CD4-positive, alpha-beta T cell treated with Interleukin-12 subunit alpha and Interleukin-12 subunit beta, for 1 hour (primary cell): ENCODE measurements at regions not wholly inside any gene's neighbourhood (a gene's known extent, or its start where the extent isn't known, plus 50 kb on each side); places are given as distances from the start of the nearest gene placed in this dataset.
"Not testable (repeated sequence)": the region's sequence is repeated elsewhere in the genome, so short reads cannot be mapped to it uniquely, and the experiment has no call there.

Experiments
- DNase-seq: peaks from one replicate; pipeline ENCODE4 v3.0.0-alpha.2; 2020

GRCh38 chr5:103904651-103905050 is 342.1 kb upstream of the NUDT12 start:
- DNase-seq = no peak

- no peak for DNase-seq
Measured at GRCh38 chr5:103902893-103903292, 340.3 kb upstream of the NUDT12 start.

- no peak for DNase-seq
Measured at GRCh38 chr5:103901885-103902284, 339.3 kb upstream of the NUDT12 start.

- DNase-seq = no peak
Measured at GRCh38 chr5:103896593-103896992, 334.0 kb upstream of the NUDT12 start.

DNA sequence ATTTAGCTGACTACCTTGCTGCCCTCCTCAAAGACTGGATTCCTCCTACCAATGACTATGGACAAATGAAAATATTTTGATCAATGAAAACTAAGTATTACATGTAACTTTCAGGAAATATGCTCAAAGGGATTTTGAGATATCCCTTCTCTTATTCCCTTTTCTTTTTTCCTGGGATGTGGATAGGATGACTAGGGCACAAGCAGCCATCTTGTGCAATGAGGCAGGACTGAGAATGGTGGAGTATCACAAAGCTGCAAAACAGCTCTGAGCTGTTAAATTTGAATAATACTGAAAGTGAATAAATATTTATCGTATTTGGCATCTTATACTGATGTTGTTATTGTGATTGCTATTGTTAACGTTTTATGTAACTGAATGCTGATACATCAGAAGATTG is 333.1 kb upstream of the NUDT12 start:
- DNase-seq = no peak

DNA sequence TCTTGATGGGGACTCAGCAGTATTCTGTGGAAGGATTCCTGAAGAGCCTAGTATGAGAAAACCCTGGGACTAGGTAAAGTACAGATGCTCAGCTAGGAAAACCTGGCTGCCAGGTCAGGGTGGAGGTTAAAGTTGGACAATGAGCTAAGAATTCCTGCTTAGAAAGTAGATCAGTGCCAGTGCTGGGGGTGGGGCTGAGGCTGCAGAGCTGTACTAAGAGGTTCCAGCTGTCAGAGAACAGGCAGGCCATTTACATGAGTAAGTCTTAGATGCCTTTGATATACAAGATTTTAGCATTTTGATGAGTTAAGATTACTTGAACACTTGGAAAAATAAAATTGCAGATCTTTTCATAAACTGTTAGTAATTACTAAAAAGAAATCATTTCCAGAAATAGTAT is 332.3 kb upstream of the NUDT12 start:
- DNase-seq = no peak

DNA sequence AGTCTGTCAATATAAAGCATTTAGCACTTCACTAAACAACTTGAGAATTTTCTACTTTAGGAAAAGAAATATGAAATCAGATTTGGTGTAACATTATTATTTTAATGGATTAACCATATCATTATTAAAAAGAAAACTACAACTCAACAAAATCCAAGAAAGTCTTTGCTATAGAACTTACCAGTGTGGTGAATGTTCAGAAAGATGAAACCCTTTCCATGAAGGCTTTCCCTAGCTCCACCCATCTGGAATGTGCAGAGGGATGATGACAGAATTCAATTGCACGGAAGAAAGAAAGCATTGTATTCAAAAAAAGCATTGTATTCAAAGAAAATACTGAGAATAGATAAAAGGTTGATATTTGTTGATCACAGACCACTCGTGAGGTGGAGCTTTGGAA is 328.6 kb upstream of the NUDT12 start:
- DNase-seq = no peak

- DNase-seq = no peak
Measured at GRCh38 chr5:103890313-103890712, 327.7 kb upstream of the NUDT12 start.

GRCh38 chr5:103889500-103890209 is 327.1 kb upstream of the NUDT12 start:
- no peak for DNase-seq

- DNase-seq = no peak
Measured at GRCh38 chr5:103886826-103887225, 324.2 kb upstream of the NUDT12 start.

- no peak for DNase-seq
Measured at GRCh38 chr5:103883143-103883542, 320.6 kb upstream of the NUDT12 start.

GRCh38 chr5:103881560-103881959 is 319.0 kb upstream of the NUDT12 start:
- no peak for DNase-seq

DNA sequence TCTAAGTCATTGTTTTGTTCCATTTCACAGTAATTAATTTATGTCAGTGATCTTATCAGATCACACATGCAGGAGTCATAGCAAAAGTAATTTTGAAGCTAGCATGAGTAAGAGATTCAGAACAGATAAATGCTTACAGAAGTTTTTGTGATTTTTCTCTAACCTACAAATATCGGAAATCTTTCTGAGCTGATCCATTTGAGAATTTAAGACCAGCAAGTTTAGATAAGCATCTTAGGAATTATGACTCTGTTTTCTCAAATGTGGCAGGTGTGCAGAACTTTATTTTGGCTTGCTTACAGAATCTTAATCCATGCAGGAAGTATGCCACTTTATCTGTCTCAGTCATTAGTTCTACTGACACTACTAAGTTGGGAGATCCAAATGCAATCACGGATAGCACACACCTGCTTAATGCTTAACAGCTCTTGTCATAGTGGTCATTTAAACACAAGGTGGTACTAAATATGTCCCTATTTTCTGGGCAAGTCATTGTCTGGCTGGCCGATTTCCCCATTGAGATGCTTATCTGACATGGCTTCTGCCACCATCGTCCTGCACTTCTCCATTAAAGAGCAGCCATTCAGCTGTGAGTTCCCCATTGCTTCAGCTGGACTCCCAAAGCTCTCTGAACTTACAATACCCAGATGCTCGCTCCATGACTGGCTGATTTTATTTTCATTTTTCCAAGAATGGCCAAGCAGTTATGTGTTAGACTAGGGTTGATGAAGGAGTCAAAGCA is 305.4 kb upstream of the NUDT12 start:
- no peak for DNase-seq

DNA sequence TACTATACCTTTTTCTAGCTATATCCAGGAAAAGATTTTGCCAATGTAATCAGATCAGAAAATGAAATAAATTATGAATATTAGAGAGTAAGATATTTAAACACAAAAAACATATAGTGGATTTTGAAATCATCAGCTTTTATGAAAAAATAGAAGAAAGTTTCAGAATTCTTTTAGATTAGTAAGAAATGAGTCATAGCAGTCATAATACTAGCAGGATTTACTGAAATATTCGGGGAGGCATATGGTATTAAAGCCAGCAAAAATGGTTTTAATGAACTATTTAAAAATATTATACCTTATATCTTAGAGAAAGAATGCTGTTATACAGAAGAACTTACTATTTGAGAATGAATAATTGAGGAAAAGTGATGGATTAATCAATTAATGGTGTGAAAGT is 303.6 kb upstream of the NUDT12 start:
- no peak for DNase-seq

DNA sequence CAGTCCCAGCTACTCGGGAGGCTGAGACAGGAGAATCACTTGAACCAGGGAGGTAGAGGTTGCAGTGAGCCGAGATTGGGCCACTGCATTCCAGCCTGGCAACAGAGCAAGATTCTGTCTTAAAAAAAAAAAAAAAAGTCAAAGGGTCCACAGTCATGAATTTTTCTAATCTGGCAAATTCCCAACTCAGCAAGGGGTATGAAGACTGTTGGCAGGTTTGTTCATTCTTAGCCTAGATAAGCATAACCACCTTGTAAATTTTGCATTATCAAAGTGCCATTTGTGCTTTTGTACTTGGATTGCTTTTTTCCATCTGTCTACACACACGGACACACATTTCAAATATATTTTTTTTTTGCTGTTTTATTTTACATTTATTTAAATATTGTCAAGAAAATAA is 299.8 kb upstream of the NUDT12 start:
- no peak for DNase-seq

DNA sequence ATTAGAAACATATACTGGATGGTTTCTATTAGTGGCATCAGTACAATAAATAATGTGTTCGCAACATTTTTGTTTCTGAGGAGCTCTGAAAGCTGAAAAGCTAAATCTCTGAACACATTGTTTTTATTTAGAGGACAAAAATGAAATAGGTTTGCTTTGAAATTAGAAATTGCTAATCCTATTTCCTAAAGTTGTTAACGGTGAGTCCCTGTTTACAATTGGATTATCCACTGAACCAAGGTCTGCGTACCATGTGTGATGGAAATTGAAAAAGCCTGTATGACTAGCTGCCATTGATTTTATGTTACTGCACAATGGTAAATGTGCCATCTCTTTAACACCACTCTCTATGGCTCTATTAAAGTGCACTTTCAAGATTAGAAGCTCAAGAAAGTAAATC is 297.7 kb upstream of the NUDT12 start:
- no peak for DNase-seq

DNA sequence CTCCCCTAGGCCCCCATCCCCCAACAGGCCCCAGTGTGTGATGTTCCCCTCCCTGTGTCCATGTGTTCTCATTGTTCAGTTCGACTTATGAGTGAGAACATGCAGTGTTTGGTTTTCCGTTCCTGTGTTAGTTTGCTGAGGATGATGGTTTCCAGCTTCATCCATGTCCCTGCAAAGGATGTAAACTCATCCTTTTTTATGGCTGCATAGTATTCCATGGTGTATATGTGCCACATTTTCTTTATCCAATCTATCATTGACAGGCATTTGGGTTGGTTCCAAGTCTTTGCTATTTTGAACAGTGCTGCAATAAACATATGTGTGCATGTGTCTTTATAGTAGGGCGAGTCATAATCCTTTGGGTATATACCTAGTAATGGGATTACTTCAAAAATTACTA is 295.8 kb upstream of the NUDT12 start:
- DNase-seq = not testable (repeated sequence)

GRCh38 chr5:103851091-103851490 is 288.5 kb upstream of the NUDT12 start:
- no peak for DNase-seq

DNA sequence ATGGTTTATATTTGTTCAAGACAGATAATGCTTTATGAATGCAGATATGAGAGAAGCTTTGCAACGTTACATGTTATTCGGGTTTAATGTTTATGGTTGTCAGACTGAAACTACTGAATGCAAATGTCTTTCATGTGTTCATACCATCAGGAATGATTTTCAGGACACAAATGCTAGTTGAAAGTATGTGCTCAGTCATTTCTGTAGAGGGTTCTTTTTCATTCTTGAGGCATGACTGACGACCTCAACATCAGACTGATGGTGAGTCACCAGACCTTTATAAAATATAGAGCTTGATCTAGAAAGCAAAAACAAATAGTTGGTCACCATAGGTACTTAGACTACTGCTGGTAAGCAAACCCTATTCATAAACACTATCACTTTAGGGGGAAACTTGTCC is 287.3 kb upstream of the NUDT12 start:
- no peak for DNase-seq

DNA sequence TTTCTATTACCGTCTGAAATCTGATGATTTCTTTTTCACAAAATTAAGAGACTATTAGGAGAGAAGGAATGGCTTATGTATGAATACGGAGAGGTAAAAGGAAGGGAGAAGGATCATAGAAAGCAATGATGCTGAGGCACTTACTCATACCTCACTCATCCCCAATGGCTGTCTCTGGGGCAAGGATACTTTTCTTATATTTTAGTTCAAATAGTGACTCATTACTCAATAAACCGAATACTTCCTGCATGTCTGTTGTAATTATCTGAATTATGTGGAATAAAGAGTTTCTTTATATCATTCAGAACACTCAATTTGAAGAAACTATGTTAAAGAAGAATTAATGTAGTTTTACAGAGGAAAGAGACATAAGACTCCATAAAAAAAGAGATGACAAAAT is 284.5 kb upstream of the NUDT12 start:
- no peak for DNase-seq

- no peak for DNase-seq
Measured at GRCh38 chr5:103842936-103843335, 280.3 kb upstream of the NUDT12 start.

DNA sequence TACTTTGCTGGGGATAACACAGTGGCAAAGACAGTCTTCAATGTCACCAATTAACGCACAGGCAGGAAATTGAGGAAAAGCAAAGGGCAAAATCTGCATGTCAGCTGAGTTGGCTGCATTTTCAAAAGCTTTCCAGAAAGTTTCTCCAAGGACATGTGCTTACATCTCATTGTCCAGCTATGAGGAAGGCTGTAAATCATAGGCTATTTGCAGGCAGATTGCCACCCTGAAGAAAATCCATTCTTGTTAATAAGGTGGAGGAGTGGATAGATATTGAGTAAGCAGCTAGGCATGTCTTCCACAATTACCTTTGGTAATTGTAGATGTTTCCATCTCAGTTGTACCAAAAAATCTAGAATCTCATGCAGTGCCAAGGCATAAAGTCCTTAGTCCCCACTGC is 278.0 kb upstream of the NUDT12 start:
- DNase-seq = no peak

- DNase-seq = no peak
Measured at GRCh38 chr5:103834216-103834615, 271.6 kb upstream of the NUDT12 start.

DNA sequence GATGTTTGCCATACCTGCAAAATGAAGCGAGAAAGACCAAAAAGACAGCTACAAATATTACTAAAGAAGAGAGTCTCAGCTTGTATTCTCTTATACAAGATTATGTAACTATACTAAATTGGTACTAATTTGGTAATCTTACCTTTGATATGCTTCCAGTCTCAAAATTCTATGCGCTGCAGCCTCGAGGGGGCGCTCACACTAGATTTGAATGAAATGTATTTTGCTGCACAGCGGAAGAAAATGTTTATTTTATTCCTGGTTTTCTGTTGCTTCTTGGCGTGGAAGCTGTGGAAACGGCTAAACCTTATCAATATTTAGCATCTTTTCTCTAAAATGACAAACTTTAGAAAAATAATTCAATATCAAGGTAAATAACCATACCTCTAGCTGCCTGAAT is 267.0 kb upstream of the NUDT12 start:
- DNase-seq = no peak

GRCh38 chr5:103827976-103828375 is 265.4 kb upstream of the NUDT12 start:
- DNase-seq = no peak
